Fibroblast of lung (primary cell): ENCODE measurements at regions not wholly inside any gene's neighbourhood (a gene's known extent, or its start where the extent isn't known, plus 50 kb on each side); places are given as distances from the start of the nearest gene placed in this dataset.

Experiments used
- CTCF ChIP-seq, 2 donors: IDR thresholded peaks in 1 of 2; conservative IDR thresholded peaks in 1 of 2; 1 replicate in 1 of 2; 2 replicates in 1 of 2; pipeline ENCODE4 v1.5.1; 2011 to 2012; ENCODE audit warnings: low read length in 2 of 2, control low read depth in 1 of 2, inconsistent platforms in 1 of 2, low read depth in 1 of 2, mild to moderate bottlenecking in 1 of 2
- EZH2 ChIP-seq: IDR thresholded peaks from 2 replicates; pipeline ENCODE4 v1.5.1; 2012; ENCODE audit warnings: low read length, control low read depth, mild to moderate bottlenecking; ENCODE audit errors: missing control alignments

GRCh38 chr6:141790921-141791320 is 341.8 kb upstream of the GJE1 start:
- TF ChIP-seq CTCF (conservative IDR thresholded peaks at IDR 0.05 in 1 of 2, IDR thresholded peaks at IDR 0.05 in 1 of 2; ENCODE audit: low read depth in 1 of 2, low read length in 2 of 2) (no peak), EZH2 (no peak)
